ENCODE measurements at regions not wholly inside any gene's neighbourhood (a gene's known extent, or its start where the extent isn't known, plus 50 kb on each side); places are given as distances from the start of the nearest gene placed in this dataset.

GRCh38 chr17:54404259-54404658, 496.4 kb upstream of the TOM1L1 start:
- H3K4me1 ChIP-seq, result no peaks in the 10 kb centered on the region
- H3K36me3 ChIP-seq, result no peaks in the 10 kb centered on the region
- DNase-seq, result no peak
- no peaks in the 10 kb centered on the region for H3K27me3 ChIP-seq (replicated peaks in 1 of 7)
- peaks cover 0 to 17% (median 0%) of the 10 kb centered on the region in 8 donors for H3K9me3 ChIP-seq
- TF ChIP-seq POLR2A (IDR thresholded peaks at IDR 0.05) (no peak), POLR2AphosphoS5 (IDR thresholded peaks at IDR 0.05) (no peak)
- TF ChIP-seq, protein P1, sequence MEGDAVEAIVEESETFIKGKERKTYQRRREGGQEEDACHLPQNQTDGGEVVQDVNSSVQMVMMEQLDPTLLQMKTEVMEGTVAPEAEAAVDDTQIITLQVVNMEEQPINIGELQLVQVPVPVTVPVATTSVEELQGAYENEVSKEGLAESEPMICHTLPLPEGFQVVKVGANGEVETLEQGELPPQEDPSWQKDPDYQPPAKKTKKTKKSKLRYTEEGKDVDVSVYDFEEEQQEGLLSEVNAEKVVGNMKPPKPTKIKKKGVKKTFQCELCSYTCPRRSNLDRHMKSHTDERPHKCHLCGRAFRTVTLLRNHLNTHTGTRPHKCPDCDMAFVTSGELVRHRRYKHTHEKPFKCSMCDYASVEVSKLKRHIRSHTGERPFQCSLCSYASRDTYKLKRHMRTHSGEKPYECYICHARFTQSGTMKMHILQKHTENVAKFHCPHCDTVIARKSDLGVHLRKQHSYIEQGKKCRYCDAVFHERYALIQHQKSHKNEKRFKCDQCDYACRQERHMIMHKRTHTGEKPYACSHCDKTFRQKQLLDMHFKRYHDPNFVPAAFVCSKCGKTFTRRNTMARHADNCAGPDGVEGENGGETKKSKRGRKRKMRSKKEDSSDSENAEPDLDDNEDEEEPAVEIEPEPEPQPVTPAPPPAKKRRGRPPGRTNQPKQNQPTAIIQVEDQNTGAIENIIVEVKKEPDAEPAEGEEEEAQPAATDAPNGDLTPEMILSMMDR (IDR thresholded peaks at IDR 0.05 in 8 of 11, conservative IDR thresholded peaks at IDR 0.05 in 3 of 11), result no peak
- H3K4me3 ChIP-seq, result no peak overlapping the region
- no peak overlapping the region for H3K27ac ChIP-seq
- intact Hi-C loops (cut with DNase I; ENCODE audit: low total_unique reads), result no loop called here
- 39 to 66% (median 46%) methylated on average over 1 of the region's 1 CpG for WGBS, 5 donors

DNA sequence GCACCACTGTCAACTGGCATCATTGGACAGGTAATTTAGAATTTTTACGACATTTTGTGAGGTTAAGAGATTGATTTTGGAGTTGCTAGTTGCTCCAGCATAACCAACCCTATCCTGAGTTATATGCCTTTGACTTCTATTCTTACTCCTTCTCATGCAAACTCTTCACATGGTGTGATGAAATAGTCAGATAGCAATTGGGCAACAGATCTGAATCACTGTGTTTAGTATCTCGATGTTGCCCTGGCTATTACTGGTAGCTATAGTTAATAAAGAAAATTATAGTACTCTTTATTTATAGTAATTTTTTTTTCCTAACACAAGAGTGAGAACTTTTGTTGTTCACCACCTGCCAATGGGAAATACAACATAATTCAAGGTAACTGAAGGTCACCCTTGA, 494.8 kb upstream of the TOM1L1 start:
- no peak for TF ChIP-seq POLR2AphosphoS5 (IDR thresholded peaks at IDR 0.05)
- TF ChIP-seq, protein P1 (IDR thresholded peaks at IDR 0.05 in 8 of 11, conservative IDR thresholded peaks at IDR 0.05 in 3 of 11), result no peak
- no peak for TF ChIP-seq POLR2A (IDR thresholded peaks at IDR 0.05)
- intact Hi-C loops (cut with DNase I; ENCODE audit: low total_unique reads), result no loop called here
- Histone ChIP-seq H3K4me1 (no peaks in the 10 kb centered on the region), H3K9me3 (peaks cover 0 to 17% (median 0%) of the 10 kb centered on the region in 8 donors), H3K4me3 (no peak overlapping the region), H3K27me3 (replicated peaks in 1 of 7) (no peaks in the 10 kb centered on the region), H3K36me3 (no peaks in the 10 kb centered on the region), H3K27ac (no peak overlapping the region)
- 72 to 88% (median 80%) methylated on average over 2 of the region's 2 CpGs for WGBS, 5 donors
- no peak for DNase-seq

- intact Hi-C loops (cut with DNase I; ENCODE audit: low total_unique reads), result no loop called here
- WGBS, 5 donors, result 9 to 80% (median 67%) methylated on average over 1 of the region's 1 CpG
- Histone ChIP-seq H3K4me3 (no peak overlapping the region), H3K4me1 (no peaks in the 10 kb centered on the region), H3K9me3 (peaks cover 0 to 11% (median 0%) of the 10 kb centered on the region in 8 donors), H3K27ac (no peak overlapping the region), H3K36me3 (no peaks in the 10 kb centered on the region), H3K27me3 (replicated peaks in 1 of 7) (no peaks in the 10 kb centered on the region)
- no peak for DNase-seq
- TF ChIP-seq POLR2AphosphoS5 (IDR thresholded peaks at IDR 0.05), result no peak
- no peak for TF ChIP-seq POLR2A (IDR thresholded peaks at IDR 0.05)
- TF ChIP-seq, protein P1 (IDR thresholded peaks at IDR 0.05 in 8 of 11, conservative IDR thresholded peaks at IDR 0.05 in 3 of 11), result no peak
Observed at GRCh38 chr17:54408731-54409130, 491.9 kb upstream of the TOM1L1 start.

GRCh38 chr17:54418467-54418866, 482.2 kb upstream of the TOM1L1 start:
- Histone ChIP-seq H3K27me3 (replicated peaks in 1 of 7) (no peaks in the 10 kb centered on the region), H3K4me1 (no peaks in the 10 kb centered on the region), H3K9me3 (peaks cover 0 to 49% (median 19%) of the 10 kb centered on the region in 8 donors), H3K36me3 (no peaks in the 10 kb centered on the region), H3K4me3 (no peak overlapping the region), H3K27ac (no peak overlapping the region)
- intact Hi-C loops (cut with DNase I; ENCODE audit: low total_unique reads), result no loop called here
- DNase-seq, result no peak
- TF ChIP-seq, protein P1 (IDR thresholded peaks at IDR 0.05 in 8 of 11, conservative IDR thresholded peaks at IDR 0.05 in 3 of 11), result no peak
- TF ChIP-seq POLR2AphosphoS5 (IDR thresholded peaks at IDR 0.05) (no peak), POLR2A (IDR thresholded peaks at IDR 0.05) (no peak)
